ENCODE measurements at regions not wholly inside any gene's neighbourhood (a gene's known extent, or its start where the extent isn't known, plus 50 kb on each side); places are given as distances from the start of the nearest gene placed in this dataset.

GRCh38 chr20:57966620-57967019, 256.8 kb upstream of the PMEPA1 start:
- BruUV-seq (replicated peaks), result no TSS peak
- H3K9me2 ChIP-seq (ENCODE audit: insufficient read depth, low read length), result no peaks in the 10 kb centered on the region
- H4K20me1 ChIP-seq (ENCODE audit: insufficient read depth, low read length), result no peaks in the 10 kb centered on the region
- H3K27ac ChIP-seq (ENCODE audit: low read depth, low read length, poor library complexity, severe bottlenecking), result no peak overlapping the region
- H3K4me2 ChIP-seq (ENCODE audit: low read length), result no peak overlapping the region
- no peaks in the 10 kb centered on the region for H3K79me2 ChIP-seq (ENCODE audit: insufficient read depth, low read depth, low read length)
- TF ChIP-seq EZH2phosphoT487 (IDR thresholded peaks at IDR 0.05; ENCODE audit: borderline replicate concordance, low read depth, low read length) (no peak), CTCF (conservative IDR thresholded peaks at IDR 0.05; ENCODE audit: low read length) (no peak)
- H3K36me3 ChIP-seq (ENCODE audit: insufficient read depth, low read length), result no peaks in the 10 kb centered on the region
- DNase-seq (ENCODE audit: low spot score), result no peak
- intact Hi-C loops (cut with micrococcal nuclease; ENCODE audit: unreplicated experiment), result no loop called here
- H2AFZ ChIP-seq (ENCODE audit: low read length), result no peak overlapping the region
- H3K9me3 ChIP-seq (ENCODE audit: low read length), result no peaks in the 10 kb centered on the region
- ChIA-PET CTCF (ENCODE audit: unreplicated experiment) (no interaction called here), POLR2A (interaction anchor here (0.7 kb wide), 1 partner anchor 12 kb away, joined by 3 read pairs; no protein-coding TSS in a partner anchor)
- H3K4me1 ChIP-seq (ENCODE audit: insufficient read depth, low read length, poor library complexity, severe bottlenecking), result no peaks in the 10 kb centered on the region
- no peak overlapping the region for H3K4me3 ChIP-seq (ENCODE audit: low read depth, low read length, poor library complexity, severe bottlenecking)

DNA sequence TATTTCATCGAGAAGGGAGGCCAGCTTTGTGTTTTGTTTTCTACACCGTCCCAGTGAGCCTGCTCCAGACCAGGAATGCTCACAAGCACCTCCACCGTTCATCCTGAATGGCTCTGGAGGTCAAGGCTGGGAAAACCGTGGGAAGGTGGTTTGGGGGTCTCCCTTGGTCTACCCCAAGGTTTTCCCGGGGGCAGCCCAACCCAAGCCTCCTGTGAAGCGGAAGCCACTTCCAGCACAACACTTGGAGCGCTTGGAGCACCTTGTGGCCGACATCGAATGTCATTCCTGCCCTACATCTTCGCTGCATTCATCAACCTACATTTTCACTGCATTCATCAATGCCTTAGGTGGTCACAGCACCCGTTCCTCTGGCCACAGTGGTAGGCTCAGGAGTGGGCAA, 255.6 kb upstream of the PMEPA1 start:
- no peaks in the 10 kb centered on the region for H3K36me3 ChIP-seq (ENCODE audit: insufficient read depth, low read length)
- no peak overlapping the region for H3K4me3 ChIP-seq (ENCODE audit: low read depth, low read length, poor library complexity, severe bottlenecking)
- no peaks in the 10 kb centered on the region for H3K79me2 ChIP-seq (ENCODE audit: insufficient read depth, low read depth, low read length)
- TF ChIP-seq EZH2phosphoT487 (IDR thresholded peaks at IDR 0.05; ENCODE audit: borderline replicate concordance, low read depth, low read length) (no peak), CTCF (conservative IDR thresholded peaks at IDR 0.05; ENCODE audit: low read length) (no peak)
- no peak overlapping the region for H2AFZ ChIP-seq (ENCODE audit: low read length)
- no peaks in the 10 kb centered on the region for H3K4me1 ChIP-seq (ENCODE audit: insufficient read depth, low read length, poor library complexity, severe bottlenecking)
- no peaks in the 10 kb centered on the region for H3K9me2 ChIP-seq (ENCODE audit: insufficient read depth, low read length)
- no peaks in the 10 kb centered on the region for H3K9me3 ChIP-seq (ENCODE audit: low read length)
- no peak for DNase-seq (ENCODE audit: low spot score)
- CTCF ChIA-PET (ENCODE audit: unreplicated experiment), result no interaction called here
- H3K4me2 ChIP-seq (ENCODE audit: low read length), result no peak overlapping the region
- BruUV-seq (replicated peaks), result no TSS peak
- POLR2A ChIA-PET, result no interaction called here
- no peak overlapping the region for H3K27ac ChIP-seq (ENCODE audit: low read depth, low read length, poor library complexity, severe bottlenecking)
- H4K20me1 ChIP-seq (ENCODE audit: insufficient read depth, low read length), result no peaks in the 10 kb centered on the region
- intact Hi-C loops (cut with micrococcal nuclease; ENCODE audit: unreplicated experiment), result no loop called here

DNA sequence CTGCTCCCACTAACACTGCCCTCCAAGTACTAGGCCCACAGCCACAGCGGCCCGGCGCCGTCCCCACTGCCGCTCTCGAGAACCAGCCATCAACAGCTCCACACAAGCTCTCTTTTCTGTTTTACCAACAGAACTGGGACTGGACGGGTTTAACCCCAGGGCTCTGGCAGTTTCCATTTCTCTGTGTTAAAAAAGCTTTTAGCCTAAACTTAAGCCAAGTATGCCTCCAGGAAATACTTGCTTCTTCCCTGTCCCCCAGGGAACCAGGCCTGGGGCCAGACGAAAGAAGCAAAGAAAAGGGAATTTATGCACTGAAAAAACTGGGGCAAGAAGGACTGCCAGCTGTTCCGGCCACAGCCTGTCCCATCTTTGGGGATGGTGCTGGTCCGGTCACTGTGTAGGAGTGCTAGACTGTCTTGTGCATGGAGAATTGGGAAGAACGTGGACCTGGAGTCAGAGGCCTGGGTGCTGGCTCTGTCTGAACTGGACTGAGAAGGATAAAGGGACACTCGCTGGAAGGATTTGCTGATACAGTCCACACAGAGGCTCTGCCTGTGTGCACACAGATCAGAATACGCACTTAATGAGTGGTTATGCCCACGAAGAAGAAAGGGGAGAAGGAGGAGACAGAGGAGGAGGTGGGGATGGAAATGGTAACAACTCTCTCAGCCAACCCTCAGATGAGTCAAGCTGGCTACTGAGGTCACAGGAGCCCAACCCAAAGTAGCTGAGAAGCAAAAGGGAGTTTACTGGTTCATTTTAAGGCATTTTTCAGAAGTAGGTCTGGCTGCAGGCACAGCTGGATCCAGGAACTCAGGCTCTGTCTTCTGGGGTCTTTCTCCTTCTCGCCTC, 254.4 kb upstream of the PMEPA1 start:
- H2AFZ ChIP-seq (ENCODE audit: low read length), result no peak overlapping the region
- no peaks in the 10 kb centered on the region for H3K4me1 ChIP-seq (ENCODE audit: insufficient read depth, low read length, poor library complexity, severe bottlenecking)
- H3K4me2 ChIP-seq (ENCODE audit: low read length), result no peak overlapping the region
- CTCF ChIA-PET (ENCODE audit: unreplicated experiment), result no interaction called here
- TF ChIP-seq EZH2phosphoT487 (IDR thresholded peaks at IDR 0.05; ENCODE audit: borderline replicate concordance, low read depth, low read length) (no peak), CTCF (conservative IDR thresholded peaks at IDR 0.05; ENCODE audit: low read length) (no peak)
- no peaks in the 10 kb centered on the region for H3K9me3 ChIP-seq (ENCODE audit: low read length)
- no peak for DNase-seq (ENCODE audit: low spot score)
- H3K4me3 ChIP-seq (ENCODE audit: low read depth, low read length, poor library complexity, severe bottlenecking), result no peak overlapping the region
- BruUV-seq (replicated peaks), result no TSS peak
- H3K27ac ChIP-seq (ENCODE audit: low read depth, low read length, poor library complexity, severe bottlenecking), result no peak overlapping the region
- no peaks in the 10 kb centered on the region for H3K79me2 ChIP-seq (ENCODE audit: insufficient read depth, low read depth, low read length)
- H3K9me2 ChIP-seq (ENCODE audit: insufficient read depth, low read length), result no peaks in the 10 kb centered on the region
- H3K36me3 ChIP-seq (ENCODE audit: insufficient read depth, low read length), result no peaks in the 10 kb centered on the region
- H4K20me1 ChIP-seq (ENCODE audit: insufficient read depth, low read length), result no peaks in the 10 kb centered on the region
- POLR2A ChIA-PET, result no interaction called here
- intact Hi-C loops (cut with micrococcal nuclease; ENCODE audit: unreplicated experiment), result no loop called here

Data from OCI-LY7 (cell line).